A673 (cell line): ENCODE measurements at regions not wholly inside any gene's neighbourhood (a gene's known extent, or its start where the extent isn't known, plus 50 kb on each side); places are given as distances from the start of the nearest gene placed in this dataset.

Experiments
- BruUV-seq: library from RNA; stranded (reverse); fragments of 400-500 nt; replicated peaks from 2 replicates; lab custom pipeline; 2021; lab: Mats Ljungman, UMichigan
- CTCF ChIA-PET: fragments of 300-600 bp; sonication (Branson Sonifier 250); formaldehyde crosslinking; loops from one replicate; lab custom pipeline; 2022; ENCODE audit warnings: antibody characterized with exemption; lab: Charles Lee
- POLR2A ChIA-PET: fragments of 300-600 bp; sonication (Branson Sonifier 250); formaldehyde crosslinking; loops from one replicate; lab custom pipeline; 2022; ENCODE audit warnings: antibody characterized with exemption; ENCODE audit not compliant: low non-redundant PET; lab: Charles Lee
- DNase-seq: peaks from one replicate; pipeline ENCODE4 v3.0.0-alpha.2; 2015; ENCODE audit warnings: low spot score
- H3K27ac ChIP-seq: fragments of 200-600 bp; sonication (generic); 2 replicates; pipeline ENCODE4 v1.5.1; 2016; ENCODE audit warnings: mixed run types, low read depth, mild to moderate bottlenecking, mixed read lengths, antibody characterized with exemption, low read length; ENCODE audit not compliant: poor library complexity, severe bottlenecking
- H3K27me3 ChIP-seq: fragments of 200-600 bp; sonication (generic); replicated peaks from 2 replicates; pipeline ENCODE4 v1.6.1; 2017; ENCODE audit warnings: mixed run types, low read depth, mild to moderate bottlenecking, mixed read lengths, antibody characterized with exemption, low read length; ENCODE audit not compliant: insufficient read depth, poor library complexity
- H3K36me3 ChIP-seq: fragments of 200-600 bp; sonication (generic); 2 replicates; pipeline ENCODE4 v1.6.1; 2016; ENCODE audit warnings: mixed run types, mild to moderate bottlenecking, mixed read lengths, antibody characterized with exemption, low read length; ENCODE audit not compliant: insufficient read depth, poor library complexity, severe bottlenecking
- H3K4me1 ChIP-seq: fragments of 200-600 bp; sonication (generic); 2 replicates; pipeline ENCODE4 v1.6.1; 2017; ENCODE audit warnings: mixed run types, mild to moderate bottlenecking, mixed read lengths, antibody characterized with exemption, low read length; ENCODE audit not compliant: insufficient read depth, poor library complexity, severe bottlenecking
- H3K4me3 ChIP-seq: fragments of 200-600 bp; sonication (generic); 2 replicates; pipeline ENCODE4 v1.5.1; 2016; ENCODE audit warnings: low read depth, mixed run types, mild to moderate bottlenecking, mixed read lengths, low read length; ENCODE audit not compliant: poor library complexity, severe bottlenecking
- H3K9me3 ChIP-seq: fragments of 200-600 bp; sonication (generic); 2 replicates; pipeline ENCODE4 v1.6.1; 2016; ENCODE audit warnings: mixed run types, low read depth, mild to moderate bottlenecking, mixed read lengths, antibody characterized with exemption, low read length; ENCODE audit not compliant: poor library complexity, severe bottlenecking
- CTCF ChIP-seq: fragments of 300-800, 200-600 bp; sonication (generic); conservative IDR thresholded peaks from 2 replicates; pipeline ENCODE4 v1.5.1; 2017; ENCODE audit warnings: low read depth, mild to moderate bottlenecking, antibody characterized with exemption, low read length, moderate library complexity, mixed read lengths
- EZH2 ChIP-seq: fragments of 200-600 bp; sonication (generic); IDR thresholded peaks from 2 replicates; pipeline ENCODE4 v1.6.1; 2017; ENCODE audit warnings: borderline replicate concordance, low read depth, mild to moderate bottlenecking, mixed read lengths, antibody characterized with exemption, low read length; ENCODE audit not compliant: poor library complexity, severe bottlenecking
- intact Hi-C: fragments of 100-400 bp; cut with micrococcal nuclease; formaldehyde crosslinking; loops from one replicate; pipeline ENCODE4 v1.10.0; 2022; ENCODE audit not compliant: unreplicated experiment

GRCh38 chr18:55841314-55841713 lies 253.3 kb upstream of the TCF4 start:
- H3K27me3 ChIP-seq, result no peaks in the 10 kb centered on the region
- TF ChIP-seq EZH2, result no peak
- TF ChIP-seq CTCF, result no peak
- intact Hi-C loops, result no loop called here
- no peaks in the 10 kb centered on the region for H3K36me3 ChIP-seq
- CTCF ChIA-PET, result no interaction called here
- no peak overlapping the region for H3K4me3 ChIP-seq
- H3K27ac ChIP-seq, result no peak overlapping the region
- POLR2A ChIA-PET, result no interaction called here
- H3K9me3 ChIP-seq, result no peaks in the 10 kb centered on the region
- no TSS peak for BruUV-seq
- no peaks in the 10 kb centered on the region for H3K4me1 ChIP-seq
- no peak for DNase-seq

- intact Hi-C loops, result no loop called here
- POLR2A ChIA-PET, result no interaction called here
- Histone ChIP-seq H3K4me3 (no peak overlapping the region), H3K27me3 (no peaks in the 10 kb centered on the region), H3K36me3 (no peaks in the 10 kb centered on the region), H3K9me3 (no peaks in the 10 kb centered on the region), H3K4me1 (no peaks in the 10 kb centered on the region), H3K27ac (no peak overlapping the region)
- CTCF ChIA-PET, result no interaction called here
- no peak for TF ChIP-seq CTCF
- no peak for TF ChIP-seq EZH2
- no peak for DNase-seq
- BruUV-seq, result no TSS peak
Measured at GRCh38 chr18:55840601-55841170, 252.7 kb upstream of the TCF4 start.

- DNase-seq, result no peak
- no TSS peak for BruUV-seq
- CTCF ChIA-PET, result no interaction called here
- no peak overlapping the region for H3K4me3 ChIP-seq
- no peaks in the 10 kb centered on the region for H3K27me3 ChIP-seq
- POLR2A ChIA-PET, result no interaction called here
- intact Hi-C loops, result no loop called here
- H3K27ac ChIP-seq, result no peak overlapping the region
- TF ChIP-seq EZH2 (no peak), CTCF (no peak)
- no peaks in the 10 kb centered on the region for H3K9me3 ChIP-seq
- H3K36me3 ChIP-seq, result no peaks in the 10 kb centered on the region
- no peaks in the 10 kb centered on the region for H3K4me1 ChIP-seq
Measured at GRCh38 chr18:55839343-55839742, 251.4 kb upstream of the TCF4 start.
